ENCODE measurements at regions not wholly inside any gene's neighbourhood (a gene's known extent, or its start where the extent isn't known, plus 50 kb on each side); places are given as distances from the start of the nearest gene placed in this dataset.

DNA sequence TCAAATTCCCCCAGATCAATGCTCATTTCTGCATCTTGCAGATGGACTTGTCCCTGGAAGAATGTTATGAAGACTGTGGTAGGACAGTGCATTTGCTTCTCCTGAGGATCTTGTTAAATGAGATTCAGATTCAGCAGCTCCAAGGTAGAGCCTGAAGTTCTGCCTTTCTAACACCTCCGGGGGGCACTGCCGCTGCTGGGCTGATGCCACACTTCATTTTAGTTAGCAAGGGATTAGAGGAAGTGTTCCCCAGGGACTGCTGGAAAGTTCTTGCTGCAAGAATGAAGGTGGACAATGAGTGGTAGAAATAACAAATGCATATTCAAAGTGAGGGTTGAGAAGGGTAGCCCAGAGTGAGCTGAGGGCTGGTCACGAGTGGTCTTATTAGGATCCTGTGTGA lies 434.3 kb upstream of the AKR1E2 start:
- Histone ChIP-seq H2AFZ (ENCODE audit: insufficient read depth, low read depth, low read length, poor library complexity, severe bottlenecking) (no peak overlapping the region), H3K79me2 (ENCODE audit: control insufficient read depth, insufficient read depth, low read length) (no peaks in the 10 kb centered on the region), H3K9me3 (ENCODE audit: control extremely low read depth in 1 of 3, control insufficient read depth in 2 of 3, insufficient read depth in 1 of 3, low read length in 2 of 3) (no peaks in the 10 kb centered on the region), H3K4me3 (ENCODE audit: control extremely low read depth in 1 of 5, extremely low read depth in 1 of 5, insufficient read depth in 1 of 5, low read depth in 2 of 5, low read length in 4 of 5) (no peak overlapping the region), H3K9ac (ENCODE audit: low read length) (no peak overlapping the region), H3K36me3 (replicated peaks in 1 of 2; ENCODE audit: control extremely low read depth in 1 of 2, control insufficient read depth in 1 of 2, extremely low read depth in 1 of 2, insufficient read depth in 2 of 2, low read length in 1 of 2) (no peaks in the 10 kb centered on the region), H4K20me1 (ENCODE audit: control insufficient read depth, insufficient read depth, low read length, poor library complexity, severe bottlenecking) (no peaks in the 10 kb centered on the region), H3K4me2 (replicated peaks; ENCODE audit: low read depth, low read length, poor library complexity, severe bottlenecking) (no peak overlapping the region), H3K27me3 (replicated peaks in 1 of 4; ENCODE audit: control extremely low read depth in 1 of 4, control insufficient read depth in 3 of 4, insufficient read depth in 4 of 4, low read length in 3 of 4) (no peaks in the 10 kb centered on the region), H3K4me1 (ENCODE audit: control insufficient read depth in 2 of 2, insufficient read depth in 2 of 2, low read length in 2 of 2) (no peaks in the 10 kb centered on the region), H3K27ac (ENCODE audit: low read length in 2 of 2) (no peak overlapping the region)
- no peak for ATAC-seq (ENCODE audit: low read depth)
- ChIA-PET POLR2A (no interaction called here), CTCF (no interaction called here)
- no peak for DNase-seq
- Mint-ChIP-seq H3K4me3 (no peak overlapping the region), H3K9me3 (ENCODE audit: insufficient read depth) (no peaks in the 10 kb centered on the region), H3K27ac (no peak overlapping the region), H3K27me3 (peaks cover 4% of the 10 kb centered on the region), H3K4me1 (no peaks in the 10 kb centered on the region)
- TF ChIP-seq, protein P1, sequence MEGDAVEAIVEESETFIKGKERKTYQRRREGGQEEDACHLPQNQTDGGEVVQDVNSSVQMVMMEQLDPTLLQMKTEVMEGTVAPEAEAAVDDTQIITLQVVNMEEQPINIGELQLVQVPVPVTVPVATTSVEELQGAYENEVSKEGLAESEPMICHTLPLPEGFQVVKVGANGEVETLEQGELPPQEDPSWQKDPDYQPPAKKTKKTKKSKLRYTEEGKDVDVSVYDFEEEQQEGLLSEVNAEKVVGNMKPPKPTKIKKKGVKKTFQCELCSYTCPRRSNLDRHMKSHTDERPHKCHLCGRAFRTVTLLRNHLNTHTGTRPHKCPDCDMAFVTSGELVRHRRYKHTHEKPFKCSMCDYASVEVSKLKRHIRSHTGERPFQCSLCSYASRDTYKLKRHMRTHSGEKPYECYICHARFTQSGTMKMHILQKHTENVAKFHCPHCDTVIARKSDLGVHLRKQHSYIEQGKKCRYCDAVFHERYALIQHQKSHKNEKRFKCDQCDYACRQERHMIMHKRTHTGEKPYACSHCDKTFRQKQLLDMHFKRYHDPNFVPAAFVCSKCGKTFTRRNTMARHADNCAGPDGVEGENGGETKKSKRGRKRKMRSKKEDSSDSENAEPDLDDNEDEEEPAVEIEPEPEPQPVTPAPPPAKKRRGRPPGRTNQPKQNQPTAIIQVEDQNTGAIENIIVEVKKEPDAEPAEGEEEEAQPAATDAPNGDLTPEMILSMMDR (IDR thresholded peaks at IDR 0.05): no peak
- TF ChIP-seq EZH2 (IDR thresholded peaks at IDR 0.05; ENCODE audit: borderline replicate concordance, insufficient read depth, low read depth, low read length, poor library complexity, severe bottlenecking): no peak
- WGBS (ENCODE audit: insufficient coverage): 100% methylated on average over 2 of the region's 3 CpGs
- intact Hi-C loops (cut with micrococcal nuclease): no loop called here

DNA sequence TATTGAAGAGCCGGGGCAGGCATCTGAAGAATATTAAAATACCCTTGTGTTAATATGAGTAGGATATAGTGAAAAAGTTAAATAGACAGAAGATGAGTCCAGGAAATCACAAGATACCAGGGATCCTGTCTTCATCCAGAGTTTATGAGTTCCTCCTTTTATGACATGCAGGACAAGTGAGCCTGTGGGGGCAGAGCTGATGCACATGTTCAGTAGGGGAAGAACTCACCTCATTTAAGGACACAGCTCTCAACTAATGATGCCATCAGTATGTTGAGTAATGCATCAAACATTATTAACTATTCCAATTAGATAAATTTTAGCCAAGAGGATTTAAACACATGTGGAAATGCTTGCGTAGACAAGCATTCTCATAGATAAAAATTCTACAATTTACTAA lies 435.8 kb upstream of the AKR1E2 start:
- Histone ChIP-seq H3K27ac (ENCODE audit: low read length in 2 of 2) (no peak overlapping the region), H3K9me3 (ENCODE audit: control extremely low read depth in 1 of 3, control insufficient read depth in 2 of 3, insufficient read depth in 1 of 3, low read length in 2 of 3) (no peaks in the 10 kb centered on the region), H4K20me1 (ENCODE audit: control insufficient read depth, insufficient read depth, low read length, poor library complexity, severe bottlenecking) (no peaks in the 10 kb centered on the region), H3K79me2 (ENCODE audit: control insufficient read depth, insufficient read depth, low read length) (no peaks in the 10 kb centered on the region), H3K27me3 (replicated peaks in 1 of 4; ENCODE audit: control extremely low read depth in 1 of 4, control insufficient read depth in 3 of 4, insufficient read depth in 4 of 4, low read length in 3 of 4) (no peaks in the 10 kb centered on the region), H3K4me2 (replicated peaks; ENCODE audit: low read depth, low read length, poor library complexity, severe bottlenecking) (no peak overlapping the region), H3K4me3 (ENCODE audit: control extremely low read depth in 1 of 5, extremely low read depth in 1 of 5, insufficient read depth in 1 of 5, low read depth in 2 of 5, low read length in 4 of 5) (no peak overlapping the region), H3K36me3 (replicated peaks in 1 of 2; ENCODE audit: control extremely low read depth in 1 of 2, control insufficient read depth in 1 of 2, extremely low read depth in 1 of 2, insufficient read depth in 2 of 2, low read length in 1 of 2) (no peaks in the 10 kb centered on the region), H3K4me1 (ENCODE audit: control insufficient read depth in 2 of 2, insufficient read depth in 2 of 2, low read length in 2 of 2) (no peaks in the 10 kb centered on the region), H2AFZ (ENCODE audit: insufficient read depth, low read depth, low read length, poor library complexity, severe bottlenecking) (no peak overlapping the region), H3K9ac (ENCODE audit: low read length) (no peak overlapping the region)
- intact Hi-C loops (cut with micrococcal nuclease): no loop called here
- Mint-ChIP-seq H3K4me1 (no peaks in the 10 kb centered on the region), H3K27me3 (peaks cover 8% of the 10 kb centered on the region), H3K9me3 (ENCODE audit: insufficient read depth) (no peaks in the 10 kb centered on the region), H3K4me3 (no peak overlapping the region), H3K27ac (no peak overlapping the region)
- ATAC-seq (ENCODE audit: low read depth) (no peak), DNase-seq (no peak)
- TF ChIP-seq, protein P1 (IDR thresholded peaks at IDR 0.05): no peak
- TF ChIP-seq EZH2 (IDR thresholded peaks at IDR 0.05; ENCODE audit: borderline replicate concordance, insufficient read depth, low read depth, low read length, poor library complexity, severe bottlenecking): no peak
- ChIA-PET CTCF (no interaction called here), POLR2A (no interaction called here)
- 100% methylated on average over 1 of the region's 2 CpGs for WGBS (ENCODE audit: insufficient coverage)

Data from B cell (primary cell).